Stimulated activated CD8-positive, alpha-beta memory T cell treated with anti-CD3 and anti-CD28 coated beads, Interleukin-7, amount 100 ng/mL, for 24 hours (primary cell): ENCODE measurements at regions not wholly inside any gene's neighbourhood (a gene's known extent, or its start where the extent isn't known, plus 50 kb on each side); places are given as distances from the start of the nearest gene placed in this dataset.

Experiments used
- DNase-seq: peaks from one replicate; pipeline ENCODE4 v3.0.0-alpha.2; 2020; ENCODE audit warnings: low read depth

DNA sequence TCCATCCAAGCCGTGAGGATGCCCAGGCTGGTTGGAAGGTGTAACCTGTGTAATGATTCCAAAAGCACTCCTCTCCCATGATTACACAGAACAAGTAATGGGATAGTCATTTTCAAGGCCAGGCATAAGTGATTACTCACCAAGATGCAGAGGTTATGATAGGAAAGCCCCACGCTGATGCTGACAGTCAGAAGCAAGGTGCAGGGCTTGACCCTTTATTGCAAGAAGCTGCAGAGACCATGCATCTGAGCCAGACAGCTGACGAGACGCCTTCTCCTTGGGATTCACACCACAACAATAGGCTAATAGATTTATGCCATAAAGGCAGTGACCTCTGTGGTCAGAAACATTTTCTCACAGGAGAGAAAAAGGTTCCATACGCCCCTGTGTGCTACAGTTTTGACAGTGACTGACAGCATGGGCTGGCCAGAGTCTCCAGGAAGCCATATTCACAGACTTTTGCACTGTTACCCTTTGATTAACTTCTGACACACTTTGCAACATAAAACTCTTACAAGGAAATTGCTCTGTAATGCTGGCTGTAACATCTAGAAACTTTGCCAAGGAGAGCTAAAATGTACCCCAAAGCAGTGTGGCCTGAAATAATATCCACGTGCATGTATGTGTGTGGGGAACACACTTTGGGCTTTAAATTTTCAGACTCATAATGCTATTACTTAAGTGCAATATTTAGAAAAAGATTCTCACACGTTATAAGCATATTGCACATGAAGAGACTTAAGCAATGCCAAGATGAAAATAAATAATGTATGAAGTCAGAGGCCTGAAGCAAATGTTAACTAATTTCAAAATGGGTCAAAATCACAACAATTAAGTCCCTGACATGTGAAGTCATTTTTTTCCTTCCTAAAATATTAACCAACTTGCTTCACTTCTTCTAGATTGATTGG is 1079.0 kb upstream of the TENM4 start:
- no peak for DNase-seq

GRCh38 chr11:80517701-80518100 is 1076.9 kb upstream of the TENM4 start:
- DNase-seq, result no peak

DNA sequence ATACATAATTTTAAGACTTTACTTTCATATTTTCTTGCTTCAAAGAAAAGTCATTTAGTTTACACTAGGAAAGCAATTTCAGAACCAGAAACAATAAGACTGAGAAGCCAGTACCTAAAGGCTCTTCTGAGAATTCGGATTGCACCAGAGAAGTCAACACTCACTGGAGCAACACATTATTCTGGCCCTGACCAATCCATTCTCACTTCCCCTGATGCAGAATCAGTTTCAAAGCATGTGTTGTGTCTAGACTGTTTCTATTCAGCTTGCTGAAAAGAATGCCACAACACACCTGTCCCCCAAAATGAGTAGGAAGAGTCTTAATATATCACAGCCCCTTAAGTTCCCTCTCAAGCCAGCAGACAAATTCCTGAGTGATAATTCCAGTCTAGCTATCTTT is 1074.3 kb upstream of the TENM4 start:
- DNase-seq, result no peak

DNA sequence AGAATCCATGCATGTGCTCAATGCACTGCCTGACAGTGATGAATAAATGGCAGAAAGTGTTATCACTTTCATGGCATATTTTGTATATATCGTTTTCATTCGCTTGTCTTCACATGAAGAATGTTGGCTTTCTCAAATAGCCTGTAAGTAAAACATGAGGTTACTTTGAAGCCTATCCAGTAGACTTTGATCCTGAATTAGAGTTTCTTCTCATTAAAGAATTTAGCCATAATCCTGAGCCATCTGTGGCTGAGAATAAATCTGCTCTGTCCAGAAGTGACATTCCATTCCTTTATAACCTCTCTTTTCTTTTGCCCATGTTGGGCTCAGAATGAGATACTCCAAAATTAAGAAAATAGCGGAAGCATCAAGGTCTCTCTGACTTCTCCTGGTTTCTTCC is 1071.7 kb upstream of the TENM4 start:
- no peak for DNase-seq

- no peak for DNase-seq
Measured at GRCh38 chr11:80505771-80506170, 1064.9 kb upstream of the TENM4 start.

DNA sequence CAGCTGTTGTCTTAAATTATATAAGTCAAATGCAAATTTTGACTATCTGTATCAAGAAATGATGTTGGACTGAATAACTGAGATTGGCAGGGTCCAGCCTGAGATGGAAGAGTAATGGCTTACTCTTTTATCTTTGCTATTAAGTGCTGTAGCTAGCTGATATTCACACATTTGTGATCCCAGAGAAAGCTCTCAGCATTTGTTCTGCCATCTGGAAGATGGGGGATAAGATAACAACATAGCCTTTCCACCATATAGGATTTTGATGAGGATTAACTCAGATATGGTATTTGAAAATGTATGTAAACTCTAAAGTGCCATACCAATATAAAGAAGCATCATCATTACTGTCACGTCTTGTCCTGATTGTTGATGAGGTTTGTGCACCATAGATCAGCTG is 1063.2 kb upstream of the TENM4 start:
- no peak for DNase-seq

DNA sequence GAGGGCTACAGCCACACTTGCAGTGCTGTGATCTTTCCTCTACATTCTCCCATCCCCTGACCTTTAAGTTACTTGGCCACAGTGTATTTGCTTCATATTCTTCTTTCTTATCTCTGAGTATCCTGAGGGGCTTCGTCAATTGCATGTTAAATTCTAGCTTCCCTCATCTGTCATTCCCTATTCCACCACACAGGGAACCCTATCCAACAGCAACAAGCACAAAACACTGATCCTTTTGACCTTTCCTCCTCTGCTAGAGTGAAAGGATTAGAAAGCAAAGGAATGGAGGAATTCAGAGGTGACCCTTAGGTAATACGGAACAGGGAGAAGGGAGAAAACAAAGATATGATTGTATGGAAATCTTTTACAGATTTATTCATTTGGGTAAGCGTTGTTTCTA is 1061.7 kb upstream of the TENM4 start:
- DNase-seq, result no peak

- DNase-seq, result no peak
Measured at GRCh38 chr11:80495116-80495515, 1054.3 kb upstream of the TENM4 start.

DNA sequence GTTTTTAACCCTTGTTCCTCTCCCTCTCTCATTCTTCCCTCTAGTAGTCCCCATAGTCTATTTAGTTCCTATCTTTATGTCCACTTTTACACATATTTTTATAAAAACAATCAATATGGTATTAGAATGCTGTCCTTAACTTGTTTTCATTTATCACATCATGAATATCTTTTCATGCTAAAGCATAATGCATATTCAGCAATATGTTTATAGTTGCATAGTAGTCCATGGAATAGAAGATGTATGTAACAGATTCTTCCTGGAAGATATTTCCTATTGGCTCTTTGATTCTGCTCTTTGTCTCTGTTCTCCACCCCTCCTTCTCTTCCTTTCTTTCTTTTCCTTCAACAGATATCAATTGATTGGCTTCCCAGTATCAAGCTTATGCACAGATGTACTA is 1047.1 kb upstream of the TENM4 start:
- DNase-seq, result no peak

- no peak for DNase-seq
Measured at GRCh38 chr11:80486678-80487077, 1045.8 kb upstream of the TENM4 start.

DNA sequence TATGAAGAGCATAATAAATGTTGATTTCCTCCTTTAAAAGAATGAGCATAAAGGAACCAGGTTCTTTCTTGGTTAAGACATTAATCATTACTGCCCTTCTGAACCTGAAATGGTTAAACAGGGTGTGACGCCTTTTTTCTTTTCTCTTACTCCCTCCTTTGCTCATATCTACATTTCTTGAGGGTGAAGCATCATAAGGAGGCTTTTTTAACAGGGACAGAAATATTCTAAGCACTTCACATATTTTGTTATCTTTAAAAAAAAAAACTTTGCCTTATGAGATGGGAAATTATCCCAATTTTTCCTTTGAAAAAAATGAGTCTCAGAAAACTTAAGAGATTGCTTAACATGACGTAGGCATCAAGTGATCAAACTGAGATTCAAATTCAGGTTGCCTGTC is 1036.3 kb upstream of the TENM4 start:
- no peak for DNase-seq

GRCh38 chr11:80473562-80473961 is 1032.7 kb upstream of the TENM4 start:
- DNase-seq, result no peak

DNA sequence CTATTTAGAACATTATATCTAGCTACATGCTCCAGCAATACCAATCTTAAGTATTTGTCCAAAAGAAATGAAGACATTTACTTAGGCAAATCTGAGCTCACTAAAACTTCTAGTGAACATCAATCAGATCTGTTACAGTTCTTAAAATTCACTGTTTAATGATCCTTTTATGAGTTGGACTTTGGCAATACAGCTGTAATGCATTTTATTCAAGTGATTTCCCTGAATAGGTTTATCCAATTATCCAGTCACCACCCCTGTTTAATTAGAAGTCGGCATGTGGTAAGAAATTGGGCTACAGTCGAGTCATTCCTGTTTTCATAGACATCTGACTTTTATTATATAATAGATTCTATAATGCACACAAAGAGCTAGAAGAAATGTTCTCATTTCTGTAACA is 1029.0 kb upstream of the TENM4 start:
- no peak for DNase-seq

DNA sequence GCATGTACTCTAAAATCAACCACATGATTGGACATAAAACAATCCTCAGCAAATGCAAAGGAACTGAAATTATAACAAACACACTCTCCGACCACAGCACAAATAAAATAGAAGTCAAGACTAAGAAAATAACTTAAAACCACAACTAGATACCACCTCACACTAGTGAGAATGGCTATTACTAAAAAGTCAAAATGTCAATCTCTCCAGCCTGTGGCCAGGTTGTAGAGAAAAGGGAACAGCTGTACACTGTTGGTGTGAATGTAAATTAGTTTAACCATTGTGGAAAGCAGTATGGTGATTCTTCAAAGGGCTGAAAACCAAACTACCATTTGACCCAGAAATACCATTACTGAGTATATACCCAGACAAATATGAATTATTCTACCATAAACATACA is 1025.7 kb upstream of the TENM4 start:
- DNase-seq, result no peak

GRCh38 chr11:80462211-80462610 is 1021.4 kb upstream of the TENM4 start:
- DNase-seq, result no peak

DNA sequence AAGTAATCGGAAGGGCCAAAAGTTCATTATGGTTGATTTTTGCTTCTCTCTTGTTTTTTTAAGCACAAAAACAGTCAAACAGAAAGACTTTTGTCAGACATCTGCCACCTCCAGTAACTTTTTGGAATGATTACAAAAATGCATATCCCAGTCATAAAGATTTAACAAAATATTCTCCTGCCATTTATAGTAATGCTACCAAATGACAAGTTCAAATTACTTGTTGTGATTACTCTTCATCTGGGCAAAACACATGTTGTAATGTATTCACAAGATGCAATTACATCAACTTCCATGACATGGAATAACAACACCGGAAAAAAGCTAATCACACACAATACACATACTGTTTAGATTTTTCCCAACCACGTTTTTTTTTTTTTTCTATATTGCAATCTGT is 1017.5 kb upstream of the TENM4 start:
- DNase-seq, result no peak

GRCh38 chr11:80457823-80458222 is 1017.0 kb upstream of the TENM4 start:
- DNase-seq, result no peak

DNA sequence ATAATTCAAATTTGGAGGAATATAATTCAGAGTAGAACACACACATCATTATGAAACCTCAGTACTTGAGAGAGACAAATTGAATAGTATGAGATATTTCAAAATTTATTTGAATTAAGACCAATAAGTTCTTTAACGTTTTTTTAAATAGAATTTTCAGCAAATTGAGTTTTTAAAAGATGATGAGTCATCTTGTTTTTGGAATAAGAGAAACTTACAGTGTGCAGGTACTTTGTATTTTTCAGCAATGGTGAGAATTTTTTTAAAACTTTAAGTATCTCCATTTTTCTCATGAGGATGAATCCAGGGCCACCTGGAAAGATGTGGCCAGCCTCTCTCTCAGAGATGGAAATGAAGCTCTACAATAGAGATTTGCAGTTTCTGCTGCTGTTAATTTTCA is 1015.0 kb upstream of the TENM4 start:
- DNase-seq, result no peak

DNA sequence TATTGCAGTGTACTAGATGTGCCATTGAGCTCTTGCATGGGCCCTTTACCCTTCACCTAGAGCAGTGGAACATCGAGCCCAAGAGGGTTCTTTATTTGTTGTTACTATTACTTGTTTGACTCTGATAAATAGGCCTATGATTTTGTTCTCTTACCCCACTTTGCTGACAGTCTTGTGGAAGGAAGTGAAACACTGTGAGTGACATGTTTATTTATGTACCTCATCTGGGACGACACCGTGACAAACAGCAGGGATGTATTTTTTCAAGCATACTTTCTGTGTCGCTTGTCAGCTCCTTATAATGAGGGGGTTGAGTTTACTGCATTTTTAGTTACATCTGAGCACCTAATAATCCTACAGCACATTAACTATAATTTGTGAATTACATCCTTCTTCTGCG is 1010.3 kb upstream of the TENM4 start:
- DNase-seq, result no peak

GRCh38 chr11:80448709-80449108 is 1007.9 kb upstream of the TENM4 start:
- no peak for DNase-seq

DNA sequence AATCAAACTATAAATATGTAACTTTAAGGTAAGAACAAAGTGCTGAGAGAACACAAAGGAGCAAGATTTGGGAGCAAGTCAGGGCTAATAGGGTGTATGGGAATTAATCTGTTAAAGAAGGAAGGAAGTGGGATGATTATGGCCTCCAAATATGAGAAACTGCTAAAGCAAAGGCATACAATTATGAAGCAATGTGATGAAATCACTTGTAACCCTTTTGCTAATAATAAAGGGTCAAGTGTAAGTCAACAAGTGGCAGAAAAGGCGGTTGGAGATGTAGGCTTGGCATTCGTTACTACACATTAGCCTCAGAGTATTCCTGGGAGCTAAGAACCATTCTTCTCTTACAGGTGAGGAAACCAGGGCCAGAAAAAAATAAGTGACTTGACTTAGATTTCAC is 1002.3 kb upstream of the TENM4 start:
- no peak for DNase-seq

- no peak for DNase-seq
Measured at GRCh38 chr11:80441821-80442220, 1001.0 kb upstream of the TENM4 start.

- no peak for DNase-seq
Measured at GRCh38 chr11:80440835-80441234, 1000.0 kb upstream of the TENM4 start.

DNA sequence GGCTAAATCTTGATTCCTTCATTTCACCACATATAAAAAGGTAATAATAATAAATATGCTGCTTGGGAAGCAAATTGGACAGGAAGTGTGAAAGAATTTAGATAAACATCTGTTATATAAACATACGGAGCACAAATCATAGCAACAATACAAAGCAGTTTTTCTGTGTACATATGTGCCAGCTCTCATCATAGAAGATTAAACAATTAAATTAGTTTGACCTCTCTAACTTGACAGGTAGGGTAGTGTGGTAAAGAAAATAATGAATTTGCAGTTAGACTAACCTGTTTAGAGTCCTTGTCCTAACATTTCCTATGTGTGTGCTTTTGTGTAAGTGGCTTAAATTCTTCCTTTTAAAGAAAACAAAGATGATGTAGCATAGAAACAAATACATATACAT is 995.7 kb upstream of the TENM4 start:
- no peak for DNase-seq
